ENCODE measurements at regions not wholly inside any gene's neighbourhood (a gene's known extent, or its start where the extent isn't known, plus 50 kb on each side); places are given as distances from the start of the nearest gene placed in this dataset.
"Not testable (repeated sequence)": the region's sequence is repeated elsewhere in the genome, so short reads cannot be mapped to it uniquely, and the experiment has no call there.

GRCh38 chr1:221997012-221997411 lies 255.1 kb upstream of the DUSP10 start:
- DNase-seq (ENCODE audit: low read depth): not testable (repeated sequence)

- DNase-seq (ENCODE audit: low read depth): no peak
These were observed 253.1 kb upstream of the DUSP10 start for GRCh38 chr1:221994939-221995338.

GRCh38 chr1:221994274-221994698 lies 252.4 kb upstream of the DUSP10 start:
- DNase-seq (ENCODE audit: low read depth): no peak

GRCh38 chr1:221993444-221993948 lies 251.6 kb upstream of the DUSP10 start:
- DNase-seq (ENCODE audit: low read depth): no peak

- DNase-seq (ENCODE audit: low read depth): no peak
These were observed 250.5 kb upstream of the DUSP10 start for GRCh38 chr1:221992427-221992826.

GRCh38 chr1:221991221-221991620 lies 249.3 kb upstream of the DUSP10 start:
- DNase-seq (ENCODE audit: low read depth): no peak

- DNase-seq (ENCODE audit: low read depth): no peak
These were observed 247.9 kb upstream of the DUSP10 start for GRCh38 chr1:221989741-221990140.

- no peak for DNase-seq (ENCODE audit: low read depth)
These were observed 246.9 kb upstream of the DUSP10 start for GRCh38 chr1:221988829-221989228.

GRCh38 chr1:221987860-221988520 lies 246.1 kb upstream of the DUSP10 start:
- DNase-seq (ENCODE audit: low read depth): no peak

GRCh38 chr1:221983444-221983843 lies 241.6 kb upstream of the DUSP10 start:
- no peak for DNase-seq (ENCODE audit: low read depth)

- DNase-seq (ENCODE audit: low read depth): no peak
These were observed 239.6 kb upstream of the DUSP10 start for GRCh38 chr1:221981461-221981860.

GRCh38 chr1:221979444-221980032 lies 237.6 kb upstream of the DUSP10 start:
- no peak for DNase-seq (ENCODE audit: low read depth)

- not testable (repeated sequence) for DNase-seq (ENCODE audit: low read depth)
These were observed 236.9 kb upstream of the DUSP10 start for GRCh38 chr1:221978631-221979334.

GRCh38 chr1:221973787-221974186 lies 231.9 kb upstream of the DUSP10 start:
- not testable (repeated sequence) for DNase-seq (ENCODE audit: low read depth)

GRCh38 chr1:221972276-221973235 lies 230.7 kb upstream of the DUSP10 start:
- DNase-seq (ENCODE audit: low read depth): no peak

- not testable (repeated sequence) for DNase-seq (ENCODE audit: low read depth)
These were observed 229.1 kb upstream of the DUSP10 start for GRCh38 chr1:221971035-221971434.

- DNase-seq (ENCODE audit: low read depth): not testable (repeated sequence)
These were observed 227.5 kb upstream of the DUSP10 start for GRCh38 chr1:221969298-221969858.

- not testable (repeated sequence) for DNase-seq (ENCODE audit: low read depth)
These were observed 225.6 kb upstream of the DUSP10 start for GRCh38 chr1:221967538-221967937.

GRCh38 chr1:221966888-221967287 lies 225.0 kb upstream of the DUSP10 start:
- not testable (repeated sequence) for DNase-seq (ENCODE audit: low read depth)

GRCh38 chr1:221965891-221966290 lies 224.0 kb upstream of the DUSP10 start:
- not testable (repeated sequence) for DNase-seq (ENCODE audit: low read depth)

GRCh38 chr1:221965252-221965651 lies 223.4 kb upstream of the DUSP10 start:
- no peak for DNase-seq (ENCODE audit: low read depth)

All from activated T-helper 9 cell treated with anti-CD3 and anti-CD28 coated beads, Interleukin-2, amount 50 U/mL, for 16 hours (primary cell).